ENCODE measurements at regions not wholly inside any gene's neighbourhood (a gene's known extent, or its start where the extent isn't known, plus 50 kb on each side); places are given as distances from the start of the nearest gene placed in this dataset.

- intact Hi-C loops (cut with micrococcal nuclease), result no loop called here
- Histone ChIP-seq H2AFZ (ENCODE audit: low read depth, low read length, poor library complexity, severe bottlenecking) (no peak overlapping the region), H3K4me2 (ENCODE audit: low read length) (no peak overlapping the region), H3K9me3 (ENCODE audit: control insufficient read depth in 1 of 2, insufficient read depth in 1 of 2, low read depth in 1 of 2, low read length in 2 of 2) (no peaks in the 10 kb centered on the region; a peak in 2 of 4 replicates), H3K9me2 (ENCODE audit: insufficient read depth) (no peaks in the 10 kb centered on the region), H3K4me1 (ENCODE audit: control insufficient read depth in 1 of 2, insufficient read depth in 2 of 2, low read length in 2 of 2) (no peaks in the 10 kb centered on the region), H3K27me3 (ENCODE audit: insufficient read depth, low read length) (no peaks in the 10 kb centered on the region), H3K9ac (ENCODE audit: low read length) (no peak overlapping the region), H4K20me1 (ENCODE audit: insufficient read depth) (no peaks in the 10 kb centered on the region), H3K4me3 (replicated peaks in 1 of 2; ENCODE audit: low read depth in 1 of 2, low read length in 2 of 2) (no peak overlapping the region), H3K36me3 (ENCODE audit: control insufficient read depth in 1 of 2, insufficient read depth in 2 of 2, low read length in 2 of 2) (no peaks in the 10 kb centered on the region), H3K79me2 (ENCODE audit: insufficient read depth, low read length) (no peaks in the 10 kb centered on the region), H3K27ac (ENCODE audit: low read depth, low read length) (no peak overlapping the region)
- ChIA-PET RAD21 (ENCODE audit: low non-redundant PET in 1 of 2, low total read pairs in 2 of 2, uncharacterized antibody in 2 of 2, unreplicated experiment in 2 of 2) (no interaction called here), CTCF (no interaction called here), POLR2A (no interaction called here)
- BruUV-seq (replicated peaks), result no TSS peak
- TF ChIP-seq SIN3A (IDR thresholded peaks at IDR 0.05; ENCODE audit: low read depth), result no peak
- no peak for TF ChIP-seq EZH2phosphoT487 (IDR thresholded peaks at IDR 0.05; ENCODE audit: borderline replicate concordance)
- TF ChIP-seq ATF3 (IDR thresholded peaks at IDR 0.05), result no peak
- no peak for TF ChIP-seq REST (IDR thresholded peaks at IDR 0.05; ENCODE audit: low read depth)
- no peak for TF ChIP-seq EGR1 (IDR thresholded peaks at IDR 0.05; ENCODE audit: low read depth)
- TF ChIP-seq SP1 (IDR thresholded peaks at IDR 0.05; ENCODE audit: low read depth), result no peak
- TF ChIP-seq CTCF (IDR thresholded peaks at IDR 0.05 in 2 of 3, conservative IDR thresholded peaks at IDR 0.05 in 1 of 3; ENCODE audit: borderline replicate concordance in 1 of 3, insufficient read depth in 1 of 3, low read depth in 2 of 3, low read length in 2 of 3), result no peak
- TF ChIP-seq YY1 (IDR thresholded peaks at IDR 0.05; ENCODE audit: extremely low read depth, insufficient replicate concordance, low read depth, low read length), result no peak
- no peak for TF ChIP-seq CBX3 (IDR thresholded peaks at IDR 0.05; ENCODE audit: low read depth)
- no peak for TF ChIP-seq SRF (IDR thresholded peaks at IDR 0.05; ENCODE audit: low read depth)
- TF ChIP-seq ZBTB33 (IDR thresholded peaks at IDR 0.05; ENCODE audit: extremely low read depth, insufficient replicate concordance, low read length), result no peak
- no peak for ATAC-seq
- no peak for DNase-seq (ENCODE audit: low read depth, low spot score)
Observed at GRCh38 chr6:79138146-79138545, 60.1 kb upstream of the PHIP start.
